WERI-Rb-1 (cell line): ENCODE measurements at regions not wholly inside any gene's neighbourhood (a gene's known extent, or its start where the extent isn't known, plus 50 kb on each side); places are given as distances from the start of the nearest gene placed in this dataset.

Experiments
- DNase-seq: peaks from one replicate; pipeline ENCODE4 v3.0.0-alpha.2; 2020
- H3K27ac ChIP-seq: fragments of 250-450 bp; sonication (Bioruptor Pico); 2 replicates; pipeline ENCODE4 v1.5.1; 2020; ENCODE audit warnings: mild to moderate bottlenecking, moderate library complexity
- H3K27me3 ChIP-seq: fragments of 250-450 bp; sonication (Bioruptor Pico); 2 replicates; pipeline ENCODE4 v1.5.1; 2021; ENCODE audit warnings: mild to moderate bottlenecking, low read depth, moderate library complexity; ENCODE audit not compliant: insufficient read depth, severe bottlenecking
- H3K36me3 ChIP-seq: fragments of 250-450 bp; sonication (Bioruptor Pico); 2 replicates; pipeline ENCODE4 v1.5.1; 2020; ENCODE audit warnings: mild to moderate bottlenecking, moderate library complexity
- H3K4me3 ChIP-seq: 2 replicates; pipeline ENCODE4 v1.5.1; 2011; ENCODE audit warnings: low read depth, mild to moderate bottlenecking, control low read depth, low read length
- H3K9me3 ChIP-seq: fragments of 250-450 bp; sonication (Bioruptor Pico); 2 replicates; pipeline ENCODE4 v1.5.1; 2021; ENCODE audit warnings: mild to moderate bottlenecking, moderate library complexity; ENCODE audit not compliant: severe bottlenecking
- CTCF ChIP-seq: IDR thresholded peaks from 2 replicates; pipeline ENCODE4 v1.5.1; 2011; ENCODE audit warnings: low read depth, mild to moderate bottlenecking, control low read depth, inconsistent platforms, low read length

GRCh38 chr10:128301051-128301450 lies 174.8 kb upstream of the MKI67 start:
- H3K4me3 ChIP-seq, result no peak overlapping the region
- H3K36me3 ChIP-seq, result no peaks in the 10 kb centered on the region
- H3K27ac ChIP-seq, result no peak overlapping the region
- DNase-seq, result no peak
- H3K9me3 ChIP-seq, result peaks cover 3% of the 10 kb centered on the region
- H3K27me3 ChIP-seq, result no peaks in the 10 kb centered on the region
- no peak for TF ChIP-seq CTCF

GRCh38 chr10:128302808-128303207 lies 176.6 kb upstream of the MKI67 start:
- Histone ChIP-seq H3K36me3 (no peaks in the 10 kb centered on the region), H3K27ac (no peak overlapping the region), H3K27me3 (peaks cover under 1% of the 10 kb centered on the region), H3K9me3 (peaks cover 3% of the 10 kb centered on the region), H3K4me3 (no peak overlapping the region)
- no peak for TF ChIP-seq CTCF
- DNase-seq, result no peak

- Histone ChIP-seq H3K36me3 (no peaks in the 10 kb centered on the region), H3K27me3 (peaks cover 4% of the 10 kb centered on the region), H3K9me3 (peaks cover 3% of the 10 kb centered on the region), H3K27ac (no peak overlapping the region), H3K4me3 (no peak overlapping the region)
- no peak for TF ChIP-seq CTCF
- DNase-seq, result no peak
Observed at GRCh38 chr10:128304271-128304670, 178.0 kb upstream of the MKI67 start.

- H3K9me3 ChIP-seq, result peaks cover 3% of the 10 kb centered on the region
- no peak for DNase-seq
- H3K36me3 ChIP-seq, result no peaks in the 10 kb centered on the region
- H3K27ac ChIP-seq, result no peak overlapping the region
- no peak overlapping the region for H3K4me3 ChIP-seq
- H3K27me3 ChIP-seq, result peaks cover 4% of the 10 kb centered on the region
- TF ChIP-seq CTCF, result no peak
Observed at GRCh38 chr10:128305601-128306345, 179.6 kb upstream of the MKI67 start.

- Histone ChIP-seq H3K27me3 (peaks cover 4% of the 10 kb centered on the region), H3K9me3 (peaks cover 2% of the 10 kb centered on the region), H3K27ac (no peak overlapping the region), H3K4me3 (no peak overlapping the region), H3K36me3 (no peaks in the 10 kb centered on the region)
- TF ChIP-seq CTCF, result no peak
- DNase-seq, result no peak
Observed at GRCh38 chr10:128306535-128306934, 180.3 kb upstream of the MKI67 start.

- no peaks in the 10 kb centered on the region for H3K9me3 ChIP-seq
- TF ChIP-seq CTCF, result no peak
- no peak overlapping the region for H3K27ac ChIP-seq
- H3K4me3 ChIP-seq, result no peak overlapping the region
- no peak for DNase-seq
- H3K36me3 ChIP-seq, result no peaks in the 10 kb centered on the region
- H3K27me3 ChIP-seq, result peaks cover 4% of the 10 kb centered on the region
Observed at GRCh38 chr10:128306966-128307365, 180.7 kb upstream of the MKI67 start.
